ENCODE measurements at regions not wholly inside any gene's neighbourhood (a gene's known extent, or its start where the extent isn't known, plus 50 kb on each side); places are given as distances from the start of the nearest gene placed in this dataset.

- no peaks in the 10 kb centered on the region for H3K9me3 ChIP-seq
- H3K4me1 ChIP-seq, result no peaks in the 10 kb centered on the region
- no peak for TF ChIP-seq POLR2A (IDR thresholded peaks at IDR 0.05)
- TF ChIP-seq CTCF (IDR thresholded peaks at IDR 0.05), result no peak
- H3K4me3 ChIP-seq, result no peak overlapping the region
- intact Hi-C loops (cut with DNase I; ENCODE audit: low total_unique reads), result no loop called here
- no peak for DNase-seq
- no peak overlapping the region for H3K27ac ChIP-seq
- H3K27me3 ChIP-seq, result no peaks in the 10 kb centered on the region
- no peaks in the 10 kb centered on the region for H3K36me3 ChIP-seq (ENCODE audit: low read depth, missing control alignments)
Observed at GRCh38 chr4:45327544-45327943, 601.2 kb upstream of the GNPDA2 start.

- intact Hi-C loops (cut with DNase I; ENCODE audit: low total_unique reads), result no loop called here
Observed at GRCh38 chr4:45324455-45325417, 598.4 kb upstream of the GNPDA2 start.

GRCh38 chr4:45323453-45324058, 597.2 kb upstream of the GNPDA2 start:
- no peaks in the 10 kb centered on the region for H3K9me3 ChIP-seq
- no peaks in the 10 kb centered on the region for H3K4me1 ChIP-seq
- no peaks in the 10 kb centered on the region for H3K36me3 ChIP-seq (ENCODE audit: low read depth, missing control alignments)
- TF ChIP-seq POLR2A (IDR thresholded peaks at IDR 0.05) (no peak), CTCF (IDR thresholded peaks at IDR 0.05) (no peak)
- H3K27ac ChIP-seq, result no peak overlapping the region
- H3K27me3 ChIP-seq, result no peaks in the 10 kb centered on the region
- intact Hi-C loops (cut with DNase I; ENCODE audit: low total_unique reads), result no loop called here
- 87 to 95% methylated on average over 2 of the region's 2 CpGs for WGBS, 2 donors
- no peak overlapping the region for H3K4me3 ChIP-seq
- no peak for DNase-seq

More at GRCh38 chr4:45324455-45325417, 598.4 kb upstream of the GNPDA2 start:
- H3K27me3 ChIP-seq, result no peaks in the 10 kb centered on the region
- 74 to 83% methylated on average over 6 of the region's 6 CpGs for WGBS, 2 donors
- H3K27ac ChIP-seq, result no peak overlapping the region
- H3K4me1 ChIP-seq, result no peaks in the 10 kb centered on the region
- TF ChIP-seq CTCF (IDR thresholded peaks at IDR 0.05) (no peak), POLR2A (IDR thresholded peaks at IDR 0.05) (no peak)
- no peak for DNase-seq
- no peaks in the 10 kb centered on the region for H3K9me3 ChIP-seq
- no peak overlapping the region for H3K4me3 ChIP-seq
- H3K36me3 ChIP-seq (ENCODE audit: low read depth, missing control alignments), result no peaks in the 10 kb centered on the region

GRCh38 chr4:45317739-45318138, 591.4 kb upstream of the GNPDA2 start:
- Histone ChIP-seq H3K9me3 (no peaks in the 10 kb centered on the region), H3K36me3 (ENCODE audit: low read depth, missing control alignments) (no peaks in the 10 kb centered on the region), H3K4me3 (no peak overlapping the region), H3K4me1 (no peaks in the 10 kb centered on the region), H3K27me3 (no peaks in the 10 kb centered on the region), H3K27ac (no peak overlapping the region)
- TF ChIP-seq CTCF (IDR thresholded peaks at IDR 0.05) (no peak), POLR2A (IDR thresholded peaks at IDR 0.05) (no peak)
- intact Hi-C loops (cut with DNase I; ENCODE audit: low total_unique reads), result no loop called here
- WGBS, 2 donors, result 68 to 81% methylated on average over 1 of the region's 1 CpG
- DNase-seq, result no peak
